Neural cell (in vitro differentiated cells): ENCODE measurements at regions not wholly inside any gene's neighbourhood (a gene's known extent, or its start where the extent isn't known, plus 50 kb on each side); places are given as distances from the start of the nearest gene placed in this dataset.
"Not testable (repeated sequence)": the region's sequence is repeated elsewhere in the genome, so short reads cannot be mapped to it uniquely, and the experiment has no call there.

Source experiments
- H2AFZ ChIP-seq: fragments of 200-600, 300-800 bp; sonication (generic), shearing (Covaris generic); 2 replicates; pipeline ENCODE4 v1.6.0; 2014; ENCODE audit warnings: low read depth, mild to moderate bottlenecking, antibody characterized with exemption, low read length, moderate library complexity
- H3F3A ChIP-seq: fragments of 200-600 bp; shearing (Covaris generic); 2 replicates; pipeline ENCODE4 v1.6.1; 2016; ENCODE audit warnings: mild to moderate bottlenecking, moderate library complexity, mixed read lengths, antibody characterized with exemption, low read length; ENCODE audit not compliant: insufficient read depth, poor library complexity, severe bottlenecking
- H3K27ac ChIP-seq: fragments of 200-600, 300-800 bp; sonication (generic), shearing (Covaris generic); 2 replicates; pipeline ENCODE4 v1.5.1; 2014; ENCODE audit warnings: mild to moderate bottlenecking, low read length, moderate library complexity
- H3K27me3 ChIP-seq: fragments of 300-800, 200-600 bp; sonication (generic), shearing (Covaris generic); 2 replicates; pipeline ENCODE4 v1.6.0; 2014; ENCODE audit warnings: mild to moderate bottlenecking, low read depth, low read length, moderate library complexity; ENCODE audit not compliant: insufficient read depth
- H3K36me3 ChIP-seq: fragments of 300-800, 200-600 bp; sonication (generic), shearing (Covaris generic); 2 replicates; pipeline ENCODE4 v1.5.1; 2014; ENCODE audit warnings: mild to moderate bottlenecking, antibody characterized with exemption, low read length, moderate library complexity; ENCODE audit not compliant: insufficient read depth
- H3K4me2 ChIP-seq: fragments of 300-800, 200-600 bp; sonication (generic), shearing (Covaris generic); 2 replicates; pipeline ENCODE4 v1.6.0; 2014; ENCODE audit warnings: mild to moderate bottlenecking, low read length
- H3K4me3 ChIP-seq: fragments of 300-800, 200-600 bp; sonication (generic), shearing (Covaris generic); 2 replicates; pipeline ENCODE4 v1.5.1; 2014; ENCODE audit warnings: mild to moderate bottlenecking, low read length, moderate library complexity
- H3K79me2 ChIP-seq: fragments of 200-600 bp; shearing (Covaris generic); replicated peaks from 2 replicates; pipeline ENCODE4 v1.6.0; 2014; ENCODE audit warnings: mild to moderate bottlenecking, low read length, moderate library complexity; ENCODE audit not compliant: insufficient read depth
- H3K9ac ChIP-seq: fragments of 300-800, 200-600 bp; sonication (generic), shearing (Covaris generic); 2 replicates; pipeline ENCODE4 v1.6.1; 2016; ENCODE audit warnings: mild to moderate bottlenecking, low read length, mixed read lengths
- H3K9me2 ChIP-seq: fragments of 200-600 bp; shearing (Covaris generic); 2 replicates; pipeline ENCODE4 v1.6.1; 2016; ENCODE audit warnings: mild to moderate bottlenecking, low read length, mixed read lengths; ENCODE audit not compliant: insufficient read depth
- H3K9me3 ChIP-seq: fragments of 200-600, 300-800 bp; sonication (generic), shearing (Covaris generic); 2 replicates; pipeline ENCODE4 v1.6.1; 2016; ENCODE audit warnings: mild to moderate bottlenecking, mixed run types, low read length, moderate library complexity, mixed read lengths
- H4K20me1 ChIP-seq: fragments of 200-600 bp; shearing (Covaris generic); 2 replicates; pipeline ENCODE4 v1.6.1; 2016; ENCODE audit warnings: mild to moderate bottlenecking, mixed run types; ENCODE audit not compliant: insufficient read depth
- CTCF ChIP-seq: fragments of 450-650 bp; IDR thresholded peaks from 2 replicates; pipeline ENCODE4 v1.5.1; 2014; ENCODE audit warnings: antibody characterized with exemption, mild to moderate bottlenecking, moderate library complexity; ENCODE audit not compliant: poor library complexity, severe bottlenecking
- EP300 ChIP-seq: fragments of 450-650 bp; conservative IDR thresholded peaks from 2 replicates; pipeline ENCODE4 v1.6.1; 2014; ENCODE audit warnings: antibody characterized with exemption, mild to moderate bottlenecking, moderate library complexity; ENCODE audit not compliant: poor library complexity, severe bottlenecking
- EZH2 ChIP-seq: fragments of 200-600, 300-800 bp; shearing (Covaris generic), sonication (generic); IDR thresholded peaks from 2 replicates; pipeline ENCODE4 v1.6.1; 2014; ENCODE audit warnings: antibody characterized with exemption, low read length, borderline replicate concordance, mild to moderate bottlenecking; ENCODE audit not compliant: insufficient read depth, poor library complexity, severe bottlenecking
- MXI1 ChIP-seq: fragments of 450-650 bp; conservative IDR thresholded peaks from 2 replicates; pipeline ENCODE4 v1.6.1; 2014; ENCODE audit warnings: antibody characterized with exemption, mild to moderate bottlenecking; ENCODE audit not compliant: poor library complexity, severe bottlenecking
- POLR2AphosphoS5 ChIP-seq: IDR thresholded peaks from 2 replicates; pipeline ENCODE4 v1.6.1; 2012
- RAD21 ChIP-seq: fragments of 450-650 bp; conservative IDR thresholded peaks from 2 replicates; pipeline ENCODE4 v1.6.1; 2014; ENCODE audit warnings: antibody characterized with exemption, mild to moderate bottlenecking, moderate library complexity
- REST ChIP-seq: IDR thresholded peaks from 2 replicates; pipeline ENCODE4 v1.6.1; 2012; ENCODE audit warnings: borderline replicate concordance
- SMC3 ChIP-seq: fragments of 450-650 bp; conservative IDR thresholded peaks from 2 replicates; pipeline ENCODE4 v1.6.1; 2014; ENCODE audit warnings: antibody characterized with exemption, mild to moderate bottlenecking, moderate library complexity; ENCODE audit not compliant: poor library complexity
- TAF1 ChIP-seq: IDR thresholded peaks from 2 replicates; pipeline ENCODE4 v1.6.1; 2012; ENCODE audit warnings: low read depth

GRCh38 chr11:91293119-91293518 lies 931.5 kb upstream of the FAT3 start:
- no peak overlapping the region for H2AFZ ChIP-seq
- no peaks in the 10 kb centered on the region for H4K20me1 ChIP-seq
- H3K79me2 ChIP-seq = no peaks in the 10 kb centered on the region
- H3K27ac ChIP-seq = no peak overlapping the region
- H3F3A ChIP-seq = no peaks in the 10 kb centered on the region
- no peak overlapping the region for H3K9ac ChIP-seq
- H3K4me2 ChIP-seq = no peak overlapping the region
- no peak overlapping the region for H3K4me3 ChIP-seq
- H3K9me2 ChIP-seq = no peaks in the 10 kb centered on the region
- no peaks in the 10 kb centered on the region for H3K9me3 ChIP-seq
- no peaks in the 10 kb centered on the region for H3K27me3 ChIP-seq
- H3K36me3 ChIP-seq = no peaks in the 10 kb centered on the region
- TF ChIP-seq EZH2 = no peak
- no peak for TF ChIP-seq TAF1
- no peak for TF ChIP-seq REST
- TF ChIP-seq CTCF = no peak
- no peak for TF ChIP-seq MXI1
- TF ChIP-seq RAD21 = no peak
- TF ChIP-seq EP300 = no peak
- no peak for TF ChIP-seq POLR2AphosphoS5
- TF ChIP-seq SMC3 = no peak

- TF ChIP-seq POLR2AphosphoS5 (no peak), REST (no peak), TAF1 (no peak), MXI1 (no peak), CTCF (no peak), EZH2 (no peak), EP300 (no peak), RAD21 (no peak), SMC3 (no peak)
- Histone ChIP-seq H3K9me2 (no peaks in the 10 kb centered on the region), H3K27me3 (no peaks in the 10 kb centered on the region), H2AFZ (no peak overlapping the region), H3K9ac (no peak overlapping the region), H3K27ac (no peak overlapping the region), H3K4me3 (no peak overlapping the region), H3K9me3 (no peaks in the 10 kb centered on the region), H3K4me2 (no peak overlapping the region), H3F3A (no peaks in the 10 kb centered on the region), H4K20me1 (no peaks in the 10 kb centered on the region), H3K36me3 (no peaks in the 10 kb centered on the region), H3K79me2 (no peaks in the 10 kb centered on the region)
Observed at GRCh38 chr11:91272089-91272488, 952.5 kb upstream of the FAT3 start.

GRCh38 chr11:91268512-91269295 lies 955.9 kb upstream of the FAT3 start:
- H3K79me2 ChIP-seq, H3K27me3 ChIP-seq, H4K20me1 ChIP-seq, H3K9ac ChIP-seq, H3K9me2 ChIP-seq, H3K4me3 ChIP-seq, H3K27ac ChIP-seq, H3F3A ChIP-seq, H2AFZ ChIP-seq, H3K4me2 ChIP-seq, H3K36me3 ChIP-seq, H3K9me3 ChIP-seq: not testable (repeated sequence)
